Esophagus (tissue), 2 donors: ENCODE measurements at regions not wholly inside any gene's neighbourhood (a gene's known extent, or its start where the extent isn't known, plus 50 kb on each side); places are given as distances from the start of the nearest gene placed in this dataset.
A peak's percentile ranks its signal among the peaks of the same experiment; 100 is the strongest.
"Not testable (repeated sequence)": the region's sequence is repeated elsewhere in the genome, so short reads cannot be mapped to it uniquely, and the experiment has no call there.

Experiments used
- H3K27ac ChIP-seq, 2 donors: one replicate each; pipeline ENCODE4 v1.5.1; 2013; ENCODE audit warnings: low read depth in 2 of 2, mild to moderate bottlenecking in 2 of 2, inconsistent platforms in 1 of 2, low read length in 1 of 2, moderate library complexity in 1 of 2
- H3K27me3 ChIP-seq, 2 donors: one replicate each; pipeline ENCODE4 v1.6.1; 2013; ENCODE audit warnings: low read length in 2 of 2, control low read depth in 1 of 2, mild to moderate bottlenecking in 1 of 2; ENCODE audit not compliant: insufficient read depth in 2 of 2, control insufficient read depth in 1 of 2
- H3K36me3 ChIP-seq, 2 donors: one replicate each; pipeline ENCODE4 v1.6.1; 2013; ENCODE audit warnings: low read length in 1 of 2; ENCODE audit not compliant: control insufficient read depth in 2 of 2, insufficient read depth in 2 of 2
- H3K4me1 ChIP-seq, 2 donors: one replicate each; pipeline ENCODE4 v1.6.1; 2013; ENCODE audit warnings: low read length in 1 of 2; ENCODE audit not compliant: control insufficient read depth in 2 of 2, insufficient read depth in 2 of 2
- H3K4me3 ChIP-seq, 2 donors: one replicate each; pipeline ENCODE4 v1.5.1; 2013; ENCODE audit warnings: low read length in 2 of 2, mild to moderate bottlenecking in 2 of 2, low read depth in 1 of 2, moderate library complexity in 1 of 2
- H3K9me3 ChIP-seq, 2 donors: one replicate each; pipeline ENCODE4 v1.6.1; 2013; ENCODE audit warnings: mild to moderate bottlenecking in 2 of 2, low read depth in 1 of 2, low read length in 1 of 2, moderate library complexity in 1 of 2; ENCODE audit not compliant: control insufficient read depth in 2 of 2, insufficient read depth in 1 of 2
- WGBS, 2 donors: extraction: QIAGEN DNeasy Blood & Tissue Kit; methylation state at CpG; one replicate each; pipeline ENCODE4 v1.1.7; 2013; 5-methylcytosine and 5-hydroxymethylcytosine counted together
- donor health status: healthy with polysubstance abuse.
- donor health status: Bipolar disorder and iron deficiency.

GRCh38 chr22:41023299-41023623 lies 69.1 kb upstream of the EP300 start:
- Histone ChIP-seq H3K27me3 (no peaks in the 10 kb centered on the region), H3K9me3 (no peaks in the 10 kb centered on the region), H3K4me1 (peaks cover 0 to 3% of the 10 kb centered on the region in 2 donors), H3K4me3 (no peak overlapping the region), H3K27ac (peak overlapping the region in 1 of 2 donors; percentile 65), H3K36me3 (no peaks in the 10 kb centered on the region)
- WGBS, 2 donors, result 81 to 96% methylated on average over 5 of the region's 5 CpGs

- H3K9me3 ChIP-seq, result no peaks in the 10 kb centered on the region
- WGBS, 2 donors, result 71 to 76% methylated on average over 3 of the region's 3 CpGs
- H3K27ac ChIP-seq, result no peak overlapping the region
- no peak overlapping the region for H3K4me3 ChIP-seq
- no peaks in the 10 kb centered on the region for H3K4me1 ChIP-seq
- H3K36me3 ChIP-seq, result no peaks in the 10 kb centered on the region
- no peaks in the 10 kb centered on the region for H3K27me3 ChIP-seq
Observed at GRCh38 chr22:41028841-41029240, 63.6 kb upstream of the EP300 start.

- no peaks in the 10 kb centered on the region for H3K27me3 ChIP-seq
- WGBS, 2 donors, result 91% methylated on average over 4 of the region's 4 CpGs
- H3K36me3 ChIP-seq, result no peaks in the 10 kb centered on the region
Observed at GRCh38 chr22:41030891-41031290, 61.5 kb upstream of the EP300 start.

GRCh38 chr22:41034706-41035105 lies 57.7 kb upstream of the EP300 start:
- H3K27ac ChIP-seq, result no peak overlapping the region
- no peak overlapping the region for H3K4me3 ChIP-seq
- no peaks in the 10 kb centered on the region for H3K9me3 ChIP-seq
- H3K4me1 ChIP-seq, result no peaks in the 10 kb centered on the region
- 78 to 85% methylated on average over 4 of the region's 4 CpGs for WGBS, 2 donors
- no peaks in the 10 kb centered on the region for H3K27me3 ChIP-seq
- no peaks in the 10 kb centered on the region for H3K36me3 ChIP-seq

More at GRCh38 chr22:41030891-41031290, 61.5 kb upstream of the EP300 start:
- Histone ChIP-seq H3K4me3 (no peak overlapping the region), H3K4me1 (no peaks in the 10 kb centered on the region), H3K27ac (no peak overlapping the region), H3K9me3 (no peaks in the 10 kb centered on the region)

GRCh38 chr22:41036924-41037323 lies 55.5 kb upstream of the EP300 start:
- H3K4me1 ChIP-seq, result no peaks in the 10 kb centered on the region
- 84 to 86% methylated on average over 7 of the region's 7 CpGs for WGBS, 2 donors
- H3K27ac ChIP-seq, result no peak overlapping the region
- no peaks in the 10 kb centered on the region for H3K27me3 ChIP-seq
- no peaks in the 10 kb centered on the region for H3K36me3 ChIP-seq
- no peak overlapping the region for H3K4me3 ChIP-seq
- no peaks in the 10 kb centered on the region for H3K9me3 ChIP-seq

- H3K27me3 ChIP-seq, result no peaks in the 10 kb centered on the region
- no peaks in the 10 kb centered on the region for H3K9me3 ChIP-seq
- 66% methylated on average over 4 of the region's 4 CpGs for WGBS, 2 donors
- no peak overlapping the region for H3K4me3 ChIP-seq
- no peak overlapping the region for H3K27ac ChIP-seq
- no peaks in the 10 kb centered on the region for H3K4me1 ChIP-seq
- H3K36me3 ChIP-seq, result no peaks in the 10 kb centered on the region
Observed at GRCh38 chr22:41038732-41039131, 53.7 kb upstream of the EP300 start.

GRCh38 chr22:41039641-41040040 lies 52.8 kb upstream of the EP300 start:
- H3K36me3 ChIP-seq, H3K4me1 ChIP-seq, H3K27me3 ChIP-seq, H3K9me3 ChIP-seq, H3K4me3 ChIP-seq, H3K27ac ChIP-seq: not testable (repeated sequence)
- 86 to 88% methylated on average over 9 of the region's 9 CpGs for WGBS, 2 donors

- no peak overlapping the region for H3K4me3 ChIP-seq
- no peaks in the 10 kb centered on the region for H3K27me3 ChIP-seq
- H3K36me3 ChIP-seq, result no peaks in the 10 kb centered on the region
- WGBS, 2 donors, result 83 to 85% methylated on average over 1 of the region's 1 CpG
- H3K27ac ChIP-seq, result no peak overlapping the region
- H3K9me3 ChIP-seq, result no peaks in the 10 kb centered on the region
- H3K4me1 ChIP-seq, result no peaks in the 10 kb centered on the region
Observed at GRCh38 chr22:41040483-41040882, 51.9 kb upstream of the EP300 start.

GRCh38 chr22:41041532-41041931 lies 50.9 kb upstream of the EP300 start:
- Histone ChIP-seq H3K4me3 (no peak overlapping the region), H3K4me1 (no peaks in the 10 kb centered on the region), H3K9me3 (no peaks in the 10 kb centered on the region), H3K27ac (no peak overlapping the region), H3K27me3 (no peaks in the 10 kb centered on the region), H3K36me3 (no peaks in the 10 kb centered on the region)
- WGBS, 2 donors, result 89 to 91% methylated on average over 5 of the region's 5 CpGs
